IMR-90 (cell line): ENCODE measurements at regions not wholly inside any gene's neighbourhood (a gene's known extent, or its start where the extent isn't known, plus 50 kb on each side); places are given as distances from the start of the nearest gene placed in this dataset.

Experiments
- ATAC-seq: fragments of 200-7000 bp; cut with Tn5 transposase; 2 replicates; pipeline ENCODE4 v1.9.1; 2020; ENCODE audit warnings: low read depth, mild to moderate bottlenecking, moderate library complexity
- BruUV-seq: library from RNA; stranded (reverse); fragments of 400-500 nt; replicated peaks from 2 replicates; lab custom pipeline; 2021; lab: Mats Ljungman, UMichigan
- CTCF ChIA-PET: fragments of 300-600 bp; formaldehyde crosslinking; extraction: SDS; loops from one replicate; lab custom pipeline; 2021; ENCODE audit warnings: antibody characterized with exemption; lab: Yijun Ruan, JAX
- POLR2A ChIA-PET: fragments of 300-600 bp; sonication (Branson Sonifier 250); formaldehyde crosslinking; loops from one replicate; lab custom pipeline; 2022; ENCODE audit warnings: antibody characterized with exemption; ENCODE audit not compliant: unreplicated experiment; lab: Charles Lee
- DNase-seq: peaks from one replicate; pipeline ENCODE4 v3.0.0; 2013
- H2AFZ ChIP-seq: replicated peaks from 2 replicates; pipeline ENCODE3; 2013; ENCODE audit warnings: low read length, mild to moderate bottlenecking; ENCODE audit not compliant: poor library complexity
- H2AK5ac ChIP-seq: 2 replicates; pipeline ENCODE4 v1.6.1; 2013; ENCODE audit warnings: low read depth, low read length, inconsistent platforms
- H2AK9ac ChIP-seq: replicated peaks from 2 replicates; pipeline ENCODE3; 2013; ENCODE audit warnings: mild to moderate bottlenecking, low read depth, low read length, moderate library complexity; ENCODE audit not compliant: poor library complexity
- H2BK120ac ChIP-seq: 2 replicates; pipeline ENCODE4 v1.6.1; 2013; ENCODE audit warnings: low read depth, low read length, inconsistent platforms
- H2BK15ac ChIP-seq: 3 replicates; pipeline ENCODE4 v1.6.1; 2013; ENCODE audit warnings: low read depth, low read length, inconsistent platforms
- H2BK20ac ChIP-seq: 2 replicates; pipeline ENCODE4 v1.6.1; 2013; ENCODE audit warnings: low read depth, mild to moderate bottlenecking, inconsistent platforms, low read length, moderate library complexity
- H2BK5ac ChIP-seq: 2 replicates; pipeline ENCODE4 v1.6.1; 2013; ENCODE audit warnings: mild to moderate bottlenecking, low read depth, low read length, inconsistent platforms; ENCODE audit not compliant: poor library complexity, severe bottlenecking
- H3K14ac ChIP-seq: replicated peaks from 2 replicates; pipeline ENCODE4 v1.6.1; 2013; ENCODE audit warnings: low read depth, low read length, inconsistent platforms
- H3K18ac ChIP-seq: 2 replicates; pipeline ENCODE4 v1.6.1; 2013; ENCODE audit warnings: low read depth, low read length, control low read depth
- H3K23ac ChIP-seq: 2 replicates; pipeline ENCODE4 v1.6.1; 2013; ENCODE audit warnings: low read depth, low read length, inconsistent platforms
- H3K27ac ChIP-seq: 2 replicates; pipeline ENCODE4 v1.5.1; 2013; ENCODE audit warnings: mild to moderate bottlenecking, control low read depth, low read length; ENCODE audit not compliant: insufficient read depth
- H3K27me3 ChIP-seq: 2 replicates; pipeline ENCODE4 v1.6.1; 2013; ENCODE audit warnings: low read length; ENCODE audit not compliant: control insufficient read depth, insufficient read depth
- H3K36me3 ChIP-seq: 2 replicates; pipeline ENCODE4 v1.6.1; 2013; ENCODE audit warnings: low read length, mixed read lengths; ENCODE audit not compliant: control insufficient read depth, insufficient read depth
- H3K4ac ChIP-seq: 2 replicates; pipeline ENCODE4 v1.6.1; 2013; ENCODE audit warnings: low read depth, low read length, inconsistent platforms
- H3K4me1 ChIP-seq: 2 replicates; pipeline ENCODE4 v1.6.1; 2013; ENCODE audit warnings: low read length, mixed read lengths; ENCODE audit not compliant: control insufficient read depth, insufficient read depth
- H3K4me2 ChIP-seq: 2 replicates; pipeline ENCODE4 v1.6.1; 2013; ENCODE audit warnings: low read depth, mild to moderate bottlenecking, control low read depth, low read length, moderate library complexity
- H3K4me3 ChIP-seq: 2 replicates; pipeline ENCODE4 v1.5.1; 2013; ENCODE audit warnings: low read depth, mild to moderate bottlenecking, control low read depth, low read length, moderate library complexity; ENCODE audit not compliant: insufficient read depth
- H3K56ac ChIP-seq: 2 replicates; pipeline ENCODE4 v1.6.1; 2013; ENCODE audit warnings: low read length, inconsistent platforms; ENCODE audit not compliant: insufficient read depth; ENCODE audit errors: extremely low read depth
- H3K79me1 ChIP-seq, 2 experiments: 2 replicates each; pipeline ENCODE4 v1.6.1; 2013; ENCODE audit warnings: low read length in 2 of 2, inconsistent platforms in 1 of 2, low read depth in 1 of 2
- H3K9ac ChIP-seq: 2 replicates; pipeline ENCODE4 v1.6.1; 2013; ENCODE audit warnings: low read depth, low read length, control low read depth
- H3K9me1 ChIP-seq: 2 replicates; pipeline ENCODE4 v1.6.1; 2013; ENCODE audit warnings: low read length, inconsistent platforms; ENCODE audit not compliant: insufficient read depth
- H3K9me3 ChIP-seq: 2 replicates; pipeline ENCODE4 v1.6.1; 2013; ENCODE audit warnings: low read length; ENCODE audit not compliant: control insufficient read depth, insufficient read depth
- H4K20me1 ChIP-seq: 2 replicates; pipeline ENCODE4 v1.6.1; 2013; ENCODE audit warnings: low read length, inconsistent platforms; ENCODE audit not compliant: insufficient read depth
- H4K5ac ChIP-seq: 2 replicates; pipeline ENCODE4 v1.6.1; 2013; ENCODE audit warnings: mild to moderate bottlenecking, low read depth, low read length, control low read depth
- H4K8ac ChIP-seq, 2 experiments: 2 replicates each; pipeline ENCODE4 v1.6.1; 2013; ENCODE audit warnings: low read depth in 2 of 2, low read length in 2 of 2, control low read depth in 1 of 2, inconsistent platforms in 1 of 2
- H4K91ac ChIP-seq: 2 replicates; pipeline ENCODE4 v1.6.1; 2013; ENCODE audit warnings: low read depth, low read length, inconsistent platforms; ENCODE audit not compliant: insufficient read depth
- CEBPB ChIP-seq: IDR thresholded peaks from 2 replicates; pipeline ENCODE4 v1.6.1; 2012; ENCODE audit warnings: low read depth, low read length, improper control_type of control experiment
- CHD1 ChIP-seq: IDR thresholded peaks from 2 replicates; pipeline ENCODE4 v1.6.1; 2012; ENCODE audit warnings: low read depth, low read length, improper control_type of control experiment
- FOS ChIP-seq: fragments of 150-350 bp; IDR thresholded peaks from 2 replicates; pipeline ENCODE4 v1.6.1; 2016; ENCODE audit warnings: low read depth, low read length
- MAFK ChIP-seq: IDR thresholded peaks from 2 replicates; pipeline ENCODE4 v1.6.1; 2012; ENCODE audit warnings: low read depth, low read length, improper control_type of control experiment
- MAZ ChIP-seq: IDR thresholded peaks from 2 replicates; pipeline ENCODE4 v1.6.1; 2012; ENCODE audit warnings: low read depth, mild to moderate bottlenecking, low read length, improper control_type of control experiment, moderate library complexity, borderline replicate concordance
- MXI1 ChIP-seq: IDR thresholded peaks from 2 replicates; pipeline ENCODE4 v1.6.1; 2012; ENCODE audit warnings: low read depth, mild to moderate bottlenecking, low read length, moderate library complexity, borderline replicate concordance
- NFE2L2 ChIP-seq: fragments of 150-350 bp; IDR thresholded peaks from 2 replicates; pipeline ENCODE4 v1.6.1; 2016; ENCODE audit warnings: low read depth, mild to moderate bottlenecking, low read length
- POLR2A ChIP-seq: IDR thresholded peaks from 2 replicates; pipeline ENCODE4 v1.6.1; 2012; ENCODE audit warnings: mild to moderate bottlenecking, low read depth, low read length
- RAD21 ChIP-seq: IDR thresholded peaks from 2 replicates; pipeline ENCODE4 v1.6.1; 2012; ENCODE audit warnings: low read length, improper control_type of control experiment
- RCOR1 ChIP-seq: IDR thresholded peaks from 2 replicates; pipeline ENCODE4 v1.6.1; 2012; ENCODE audit warnings: mild to moderate bottlenecking, low read length, improper control_type of control experiment; ENCODE audit not compliant: insufficient replicate concordance
- RFX5 ChIP-seq: IDR thresholded peaks from 2 replicates; pipeline ENCODE4 v1.8.0; 2012; ENCODE audit warnings: low read depth, mild to moderate bottlenecking, low read length, moderate library complexity
- SMC3 ChIP-seq: fragments of 150-350 bp; IDR thresholded peaks from 2 replicates; pipeline ENCODE4 v1.6.1; 2016; ENCODE audit warnings: low read depth, mild to moderate bottlenecking, antibody characterized with exemption, low read length, moderate library complexity
- WGBS, 2 experiments: methylation state at CpG; one replicate each; pipeline versions ENCODE4 v1.1.5 to v1.1.7; 2013; ENCODE audit warnings: missing lambda C conversion rate in 2 of 2; ENCODE audit not compliant: insufficient read length in 1 of 2; ENCODE audit errors: extremely low coverage in 2 of 2; 5-methylcytosine and 5-hydroxymethylcytosine counted together
- dilution Hi-C: fragments of 300-500 bp; cut with HindIII; formaldehyde crosslinking; loops from one replicate; pipeline ENCODE4 v1.14.3; 2018; ENCODE audit warnings: low sequenced_read_pairs; ENCODE audit not compliant: unreplicated experiment
- in situ Hi-C: fragments of 300-500 bp; cut with MboI; formaldehyde crosslinking; loops from 3 replicates; pipeline ENCODE4 v1.14.3; 2019; ENCODE audit warnings: low sequenced_read_pairs, inconsistent platforms, mixed read lengths
- intact Hi-C: fragments of 100-400 bp; cut with micrococcal nuclease; formaldehyde crosslinking; loops from 2 replicates; pipeline ENCODE4 v1.10.0; 2022
- TF ChIP-seq, protein P1 (sequence below): fragments of 150-350 bp; IDR thresholded peaks from 2 replicates; pipeline ENCODE4 v1.6.1; 2016; ENCODE audit warnings: low read depth, mild to moderate bottlenecking, low read length, moderate library complexity, borderline replicate concordance

DNA sequence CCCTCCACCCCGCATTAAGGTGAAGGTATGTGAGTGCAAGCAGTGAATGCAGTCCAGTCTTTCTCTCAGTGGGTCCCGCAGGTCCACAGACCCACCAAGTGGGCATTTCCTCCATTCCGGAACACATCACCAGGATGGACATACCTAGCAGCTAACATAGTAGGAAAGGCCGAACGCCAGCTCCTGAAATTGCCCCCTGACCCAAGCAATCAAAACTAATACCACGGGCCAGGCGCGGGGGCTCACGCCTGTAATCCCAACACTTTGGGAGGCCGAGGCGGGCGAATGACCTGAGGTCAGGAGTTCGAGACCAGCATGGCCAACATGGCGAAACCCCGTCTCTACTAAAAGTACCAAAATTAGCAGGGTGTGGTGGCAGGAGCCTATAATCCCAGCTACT, 71.7 kb upstream of the VSTM2B start:
- POLR2A ChIA-PET, result no interaction called here
- dilution Hi-C loops, result no loop called here
- ATAC-seq, result no peak

More for the DNA sequence above, 71.7 kb upstream of the VSTM2B start:
- no peak overlapping the region for H3K4me3 ChIP-seq
- no peak overlapping the region for H2BK20ac ChIP-seq
- H3K27ac ChIP-seq, result no peak overlapping the region
- TF ChIP-seq, protein P1, sequence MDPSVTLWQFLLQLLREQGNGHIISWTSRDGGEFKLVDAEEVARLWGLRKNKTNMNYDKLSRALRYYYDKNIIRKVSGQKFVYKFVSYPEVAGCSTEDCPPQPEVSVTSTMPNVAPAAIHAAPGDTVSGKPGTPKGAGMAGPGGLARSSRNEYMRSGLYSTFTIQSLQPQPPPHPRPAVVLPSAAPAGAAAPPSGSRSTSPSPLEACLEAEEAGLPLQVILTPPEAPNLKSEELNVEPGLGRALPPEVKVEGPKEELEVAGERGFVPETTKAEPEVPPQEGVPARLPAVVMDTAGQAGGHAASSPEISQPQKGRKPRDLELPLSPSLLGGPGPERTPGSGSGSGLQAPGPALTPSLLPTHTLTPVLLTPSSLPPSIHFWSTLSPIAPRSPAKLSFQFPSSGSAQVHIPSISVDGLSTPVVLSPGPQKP, result no peak
- TF ChIP-seq RAD21 (no peak), RFX5 (no peak), MAZ (no peak), RCOR1 (no peak), FOS (no peak), POLR2A (no peak), MAFK (no peak), NFE2L2 (no peak), CEBPB (no peak), MXI1 (no peak), SMC3 (no peak), CHD1 (no peak)
- no peak overlapping the region for H3K14ac ChIP-seq
- no peak overlapping the region for H4K91ac ChIP-seq
- H3K23ac ChIP-seq, result no peak overlapping the region
- no peak for DNase-seq
- H3K27me3 ChIP-seq, result no peaks in the 10 kb centered on the region
- H2AK9ac ChIP-seq, result no peak overlapping the region
- H3K9ac ChIP-seq, result no peak overlapping the region
- in situ Hi-C loops, result no loop called here
- no peak overlapping the region for H3K18ac ChIP-seq
- no peak overlapping the region for H4K5ac ChIP-seq
- no peaks in the 10 kb centered on the region for H3K79me1 ChIP-seq
- H3K36me3 ChIP-seq, result no peaks in the 10 kb centered on the region
- H4K20me1 ChIP-seq, result no peaks in the 10 kb centered on the region
- no peaks in the 10 kb centered on the region for H3K9me1 ChIP-seq
- CTCF ChIA-PET, result no interaction called here
- H3K4ac ChIP-seq, result no peak overlapping the region
- no peak overlapping the region for H2AFZ ChIP-seq
- no peak overlapping the region for H2BK120ac ChIP-seq
- intact Hi-C loops, result no loop called here
- BruUV-seq, result no TSS peak
- H3K9me3 ChIP-seq, result 0 out of 2 replicates have a peak, but pooled peaks cover 2% of the 10 kb centered on the region
- no peak overlapping the region for H3K56ac ChIP-seq
- 80% methylated on average over 1 of the region's 15 CpGs; no CpG with 5 or more reads in 1 of the 2 experiments for WGBS, 2 experiments
- no peaks in the 10 kb centered on the region for H3K4me1 ChIP-seq
- H2BK5ac ChIP-seq, result no peak overlapping the region
- H2BK15ac ChIP-seq, result no peak overlapping the region
- no peak overlapping the region for H2AK5ac ChIP-seq
- no peak overlapping the region for H4K8ac ChIP-seq
- H3K4me2 ChIP-seq, result no peak overlapping the region
